ENCODE measurements at regions not wholly inside any gene's neighbourhood (a gene's known extent, or its start where the extent isn't known, plus 50 kb on each side); places are given as distances from the start of the nearest gene placed in this dataset.

- TF ChIP-seq ZBTB1 (CRISPR knock-in tag; IDR thresholded peaks at IDR 0.05; ENCODE audit: borderline replicate concordance) (no peak), IRF9 (CRISPR knock-in tag; IDR thresholded peaks at IDR 0.05; ENCODE audit: borderline replicate concordance) (peak; percentile 84; the same call in 1 of the 2 replicates), NCOA2 (CRISPR knock-in tag; IDR thresholded peaks at IDR 0.05) (0 out of 2 replicates have a peak, but pooled peaks have one; percentile 28), NFIB (CRISPR knock-in tag; IDR thresholded peaks at IDR 0.05; ENCODE audit: borderline replicate concordance) (no peak), ZNF879 (CRISPR knock-in tag; IDR thresholded peaks at IDR 0.05) (peak; percentile 91; the same call in 1 of the 2 replicates), MEIS1 (CRISPR knock-in tag; IDR thresholded peaks at IDR 0.05; ENCODE audit: borderline replicate concordance) (no peak; the same call in none of the 2 replicates), NFE2 (CRISPR knock-in tag; IDR thresholded peaks at IDR 0.05) (no peak), SP1 (IDR thresholded peaks at IDR 0.05) (no peak), SP1 (CRISPR knock-in tag; IDR thresholded peaks at IDR 0.05) (peak; percentile 50; the same call in 1 of the 2 replicates), ZFP82 (CRISPR knock-in tag; IDR thresholded peaks at IDR 0.05; ENCODE audit: borderline replicate concordance) (no peak), TBX2 (CRISPR knock-in tag; IDR thresholded peaks at IDR 0.05; ENCODE audit: borderline replicate concordance) (peak; percentile 82), ZNF607 (CRISPR knock-in tag; IDR thresholded peaks at IDR 0.05; ENCODE audit: borderline replicate concordance) (peak; percentile 61; the same call in 1 of the 2 replicates), ZNF572 (CRISPR knock-in tag; IDR thresholded peaks at IDR 0.05) (peak; percentile 95), MAZ (IDR thresholded peaks at IDR 0.05; ENCODE audit: borderline replicate concordance, low read depth, low read length) (no peak; the same call in 1 of the 2 replicates), MAZ (CRISPR knock-in tag; IDR thresholded peaks at IDR 0.05; ENCODE audit: low read depth) (peak; percentile 85), PLRG1 (conservative IDR thresholded peaks at IDR 0.05) (no peak), ZNF441 (CRISPR knock-in tag; IDR thresholded peaks at IDR 0.05; ENCODE audit: borderline replicate concordance) (peak; percentile 84; the same call in 1 of the 2 replicates), ERF (CRISPR knock-in tag; IDR thresholded peaks at IDR 0.05) (peak; percentile 94), ZKSCAN5 (CRISPR knock-in tag; IDR thresholded peaks at IDR 0.05) (no peak), SNRNP70 (IDR thresholded peaks at IDR 0.05; ENCODE audit: low read depth, low read length) (no peak), MTA1 (CRISPR knock-in tag; IDR thresholded peaks at IDR 0.05; ENCODE audit: borderline replicate concordance) (peak; percentile 94; the same call in 1 of the 2 replicates), ZNF678 (CRISPR knock-in tag; IDR thresholded peaks at IDR 0.05) (0 out of 2 replicates have a peak, but pooled peaks have one; percentile 90), JUNB (CRISPR knock-in tag; IDR thresholded peaks at IDR 0.05; ENCODE audit: borderline replicate concordance) (no peak), ZNF180 (CRISPR knock-in tag; IDR thresholded peaks at IDR 0.05; ENCODE audit: borderline replicate concordance, low read depth) (no peak), ZNF558 (CRISPR knock-in tag; IDR thresholded peaks at IDR 0.05; ENCODE audit: borderline replicate concordance) (peak; percentile 86; the same call in 1 of the 2 replicates), ZNF816 (CRISPR knock-in tag; IDR thresholded peaks at IDR 0.05; ENCODE audit: borderline replicate concordance) (peak; percentile 86; the same call in 1 of the 2 replicates), ZNF550 (CRISPR knock-in tag; IDR thresholded peaks at IDR 0.05; ENCODE audit: borderline replicate concordance) (no peak), LBX2 (CRISPR knock-in tag; IDR thresholded peaks at IDR 0.05; ENCODE audit: borderline replicate concordance) (peak; percentile 82; the same call in 1 of the 2 replicates), ZBTB20 (CRISPR knock-in tag; IDR thresholded peaks at IDR 0.05; ENCODE audit: borderline replicate concordance, low read depth) (peak; percentile 59; the same call in 1 of the 2 replicates)
- TF ChIP-seq, protein P1, sequence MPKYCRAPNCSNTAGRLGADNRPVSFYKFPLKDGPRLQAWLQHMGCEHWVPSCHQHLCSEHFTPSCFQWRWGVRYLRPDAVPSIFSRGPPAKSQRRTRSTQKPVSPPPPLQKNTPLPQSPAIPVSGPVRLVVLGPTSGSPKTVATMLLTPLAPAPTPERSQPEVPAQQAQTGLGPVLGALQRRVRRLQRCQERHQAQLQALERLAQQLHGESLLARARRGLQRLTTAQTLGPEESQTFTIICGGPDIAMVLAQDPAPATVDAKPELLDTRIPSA (CRISPR knock-in tag; IDR thresholded peaks at IDR 0.05; ENCODE audit: borderline replicate concordance) = no peak
These were observed 118.3 kb upstream of the SIRPA start (continued) for GRCh38 chr20:1776681-1777475.

All from HepG2 (cell line).